ENCODE measurements at regions not wholly inside any gene's neighbourhood (a gene's known extent, or its start where the extent isn't known, plus 50 kb on each side); places are given as distances from the start of the nearest gene placed in this dataset.
"Not testable (repeated sequence)": the region's sequence is repeated elsewhere in the genome, so short reads cannot be mapped to it uniquely, and the experiment has no call there.

- DNase-seq, result no peak
Observed at GRCh38 chr21:31449921-31450535, 106.0 kb upstream of the TIAM1 start.

- no peak for DNase-seq
Observed at GRCh38 chr21:31448496-31448895, 104.4 kb upstream of the TIAM1 start.

GRCh38 chr21:31447505-31447904 lies 103.4 kb upstream of the TIAM1 start:
- no peak for DNase-seq

- DNase-seq, result no peak
Observed at GRCh38 chr21:31446226-31446855, 102.3 kb upstream of the TIAM1 start.

- no peak for DNase-seq
Observed at GRCh38 chr21:31445137-31445536, 101.1 kb upstream of the TIAM1 start.

GRCh38 chr21:31443736-31444521 lies 99.9 kb upstream of the TIAM1 start:
- DNase-seq, result no peak

- no peak for DNase-seq
Observed at GRCh38 chr21:31442339-31442738, 98.3 kb upstream of the TIAM1 start.

GRCh38 chr21:31429506-31429905 lies 85.4 kb upstream of the TIAM1 start:
- no peak for DNase-seq

GRCh38 chr21:31426235-31426797 lies 82.3 kb upstream of the TIAM1 start:
- DNase-seq, result no peak

- DNase-seq, result no peak
Observed at GRCh38 chr21:31425138-31425537, 81.1 kb upstream of the TIAM1 start.

GRCh38 chr21:31424058-31424457 lies 80.0 kb upstream of the TIAM1 start:
- DNase-seq, result no peak

- no peak for DNase-seq
Observed at GRCh38 chr21:31420988-31421387, 76.9 kb upstream of the TIAM1 start.

- no peak for DNase-seq
Observed at GRCh38 chr21:31420354-31420753, 76.3 kb upstream of the TIAM1 start.

GRCh38 chr21:31418377-31419001 lies 74.4 kb upstream of the TIAM1 start:
- no peak for DNase-seq

GRCh38 chr21:31417214-31417613 lies 73.2 kb upstream of the TIAM1 start:
- not testable (repeated sequence) for DNase-seq

GRCh38 chr21:31416465-31416864 lies 72.4 kb upstream of the TIAM1 start:
- no peak for DNase-seq

GRCh38 chr21:31414263-31415000 lies 70.4 kb upstream of the TIAM1 start:
- no peak for DNase-seq

GRCh38 chr21:31413698-31414097 lies 69.6 kb upstream of the TIAM1 start:
- DNase-seq, result no peak

- no peak for DNase-seq
Observed at GRCh38 chr21:31410499-31411131, 66.6 kb upstream of the TIAM1 start.

GRCh38 chr21:31409831-31410487 lies 65.9 kb upstream of the TIAM1 start:
- DNase-seq, result no peak

- no peak for DNase-seq
Observed at GRCh38 chr21:31408301-31409088, 64.4 kb upstream of the TIAM1 start.

Measured in effector CD8-positive, alpha-beta T cell (primary cell).